MM.1S (cell line): ENCODE measurements at regions not wholly inside any gene's neighbourhood (a gene's known extent, or its start where the extent isn't known, plus 50 kb on each side); places are given as distances from the start of the nearest gene placed in this dataset.

Source experiments
- DNase-seq: peaks from one replicate; pipeline ENCODE4 v3.0.0-alpha.2; 2015
- H2AFZ ChIP-seq: fragments of 300-600 bp; sonication (generic); 2 replicates; pipeline ENCODE4 v1.6.0; 2016; ENCODE audit warnings: antibody characterized with exemption, low read length
- H3F3A ChIP-seq: fragments of 300-600 bp; sonication (generic); 2 replicates; pipeline ENCODE4 v1.6.1; 2016; ENCODE audit warnings: mild to moderate bottlenecking, antibody characterized with exemption, low read length, moderate library complexity, mixed read lengths; ENCODE audit not compliant: insufficient read depth
- H3K27ac ChIP-seq: fragments of 300-600 bp; sonication (generic); 2 replicates; pipeline ENCODE4 v1.5.1; 2016; ENCODE audit warnings: mild to moderate bottlenecking, low read length
- H3K27me3 ChIP-seq: fragments of 300-600 bp; sonication (generic); replicated peaks from 2 replicates; pipeline ENCODE4 v1.6.0; 2016; ENCODE audit warnings: low read length; ENCODE audit not compliant: insufficient read depth
- H3K36me3 ChIP-seq: fragments of 300-600 bp; sonication (generic); replicated peaks from 2 replicates; pipeline ENCODE4 v1.6.1; 2016; ENCODE audit warnings: mild to moderate bottlenecking, low read length, mixed read lengths; ENCODE audit not compliant: insufficient read depth
- H3K4me1 ChIP-seq: fragments of 300-600 bp; sonication (generic); 2 replicates; pipeline ENCODE4 v1.6.1; 2016; ENCODE audit warnings: low read length, mixed read lengths
- H3K4me2 ChIP-seq: fragments of 300-600 bp; sonication (generic); 2 replicates; pipeline ENCODE4 v1.6.0; 2016; ENCODE audit warnings: low read depth, low read length
- H3K4me3 ChIP-seq: fragments of 300-600 bp; sonication (generic); 2 replicates; pipeline ENCODE4 v1.5.1; 2016; ENCODE audit warnings: low read length, mixed read lengths
- H3K79me2 ChIP-seq: fragments of 300-600 bp; sonication (generic); 2 replicates; pipeline ENCODE4 v1.6.1; 2016; ENCODE audit warnings: mixed run types, low read length, mixed read lengths
- H3K9ac ChIP-seq: fragments of 300-600 bp; sonication (generic); 2 replicates; pipeline ENCODE4 v1.6.1; 2016; ENCODE audit warnings: low read length, mixed read lengths
- H3K9me2 ChIP-seq: fragments of 300-600 bp; sonication (generic); replicated peaks from 2 replicates; pipeline ENCODE4 v1.6.1; 2016; ENCODE audit warnings: mild to moderate bottlenecking, low read length, mixed read lengths; ENCODE audit not compliant: insufficient read depth
- H3K9me3 ChIP-seq: fragments of 300-600 bp; sonication (generic); replicated peaks from 2 replicates; pipeline ENCODE4 v1.6.1; 2016; ENCODE audit warnings: mild to moderate bottlenecking, low read length, mixed read lengths; ENCODE audit not compliant: insufficient read depth
- H4K20me1 ChIP-seq: fragments of 300-600 bp; sonication (generic); 2 replicates; pipeline ENCODE4 v1.6.1; 2016; ENCODE audit warnings: mild to moderate bottlenecking, low read length, moderate library complexity, mixed read lengths; ENCODE audit not compliant: insufficient read depth
- CTCF ChIP-seq: fragments of 300-600 bp; sonication (generic); IDR thresholded peaks from 2 replicates; pipeline ENCODE4 v1.5.1; 2016; ENCODE audit warnings: antibody characterized with exemption, low read length, mixed read lengths
- EZH2 ChIP-seq: fragments of 300-600 bp; sonication (generic); optimal IDR thresholded peaks from 2 replicates; pipeline ENCODE3; 2017; ENCODE audit warnings: low read depth, mild to moderate bottlenecking, antibody characterized with exemption, low read length, mixed read lengths
- EZH2phosphoT487 ChIP-seq: fragments of 300-600 bp; sonication (generic); IDR thresholded peaks from 2 replicates; pipeline ENCODE4 v1.6.1; 2018; ENCODE audit warnings: antibody characterized with exemption, low read length

GRCh38 chr14:28879573-28879996 is 113.0 kb downstream of the FOXG1 start:
- Histone ChIP-seq H3K79me2 (no peaks in the 10 kb centered on the region), H4K20me1 (no peaks in the 10 kb centered on the region), H3K9ac (no peak overlapping the region), H3K27me3 (no peaks in the 10 kb centered on the region), H3K4me1 (no peaks in the 10 kb centered on the region), H3K27ac (no peak overlapping the region), H3K9me3 (no peaks in the 10 kb centered on the region), H3K4me2 (no peak overlapping the region), H2AFZ (no peak overlapping the region), H3K9me2 (no peaks in the 10 kb centered on the region), H3K36me3 (no peaks in the 10 kb centered on the region), H3K4me3 (no peak overlapping the region), H3F3A (no peaks in the 10 kb centered on the region)
- TF ChIP-seq EZH2 (no peak), EZH2phosphoT487 (no peak), CTCF (no peak)
- no peak for DNase-seq

- no peak overlapping the region for H3K4me2 ChIP-seq
- no peaks in the 10 kb centered on the region for H3K9me2 ChIP-seq
- H3K27me3 ChIP-seq = no peaks in the 10 kb centered on the region
- H3K79me2 ChIP-seq = no peaks in the 10 kb centered on the region
- no peaks in the 10 kb centered on the region for H3F3A ChIP-seq
- H3K27ac ChIP-seq = no peak overlapping the region
- no peak overlapping the region for H3K4me3 ChIP-seq
- H3K9me3 ChIP-seq = no peaks in the 10 kb centered on the region
- TF ChIP-seq CTCF = no peak
- TF ChIP-seq EZH2phosphoT487 = no peak
- TF ChIP-seq EZH2 = no peak
- no peaks in the 10 kb centered on the region for H3K36me3 ChIP-seq
- DNase-seq = no peak
- H3K9ac ChIP-seq = no peak overlapping the region
- H4K20me1 ChIP-seq = no peaks in the 10 kb centered on the region
- H2AFZ ChIP-seq = no peak overlapping the region
- H3K4me1 ChIP-seq = no peaks in the 10 kb centered on the region
These were observed 120.4 kb downstream of the FOXG1 start for GRCh38 chr14:28886940-28887339.

- H3K9me2 ChIP-seq = no peaks in the 10 kb centered on the region
- H3K9me3 ChIP-seq = no peaks in the 10 kb centered on the region
- H3K79me2 ChIP-seq = no peaks in the 10 kb centered on the region
- no peak overlapping the region for H3K27ac ChIP-seq
- no peaks in the 10 kb centered on the region for H4K20me1 ChIP-seq
- DNase-seq = no peak
- no peak overlapping the region for H3K4me2 ChIP-seq
- H3F3A ChIP-seq = no peaks in the 10 kb centered on the region
- H3K4me1 ChIP-seq = no peaks in the 10 kb centered on the region
- no peak overlapping the region for H3K4me3 ChIP-seq
- no peak for TF ChIP-seq EZH2
- no peak for TF ChIP-seq EZH2phosphoT487
- no peak for TF ChIP-seq CTCF
- H2AFZ ChIP-seq = no peak overlapping the region
- no peaks in the 10 kb centered on the region for H3K36me3 ChIP-seq
- no peaks in the 10 kb centered on the region for H3K27me3 ChIP-seq
- no peak overlapping the region for H3K9ac ChIP-seq
These were observed 128.8 kb downstream of the FOXG1 start for GRCh38 chr14:28895389-28895788.
